OCI-LY7 (cell line): ENCODE measurements at regions not wholly inside any gene's neighbourhood (a gene's known extent, or its start where the extent isn't known, plus 50 kb on each side); places are given as distances from the start of the nearest gene placed in this dataset.

Source experiments
- CTCF ChIP-seq: fragments of 200-600 bp; sonication (generic); conservative IDR thresholded peaks from 2 replicates; pipeline ENCODE4 v1.5.1; 2014; ENCODE audit warnings: mild to moderate bottlenecking, antibody characterized with exemption, low read length, moderate library complexity, mixed read lengths
- EZH2phosphoT487 ChIP-seq: fragments of 200-600 bp; sonication (generic); IDR thresholded peaks from 2 replicates; pipeline ENCODE4 v1.6.1; 2018; ENCODE audit warnings: low read depth, borderline replicate concordance, mild to moderate bottlenecking, mixed run types, antibody characterized with exemption, low read length, moderate library complexity, mixed read lengths

- TF ChIP-seq CTCF (0 out of 2 replicates have a peak, but pooled peaks have one; percentile 28), EZH2phosphoT487 (no peak)
Observed at GRCh38 chr11:92552942-92553341, 328.3 kb downstream of the FAT3 start.
